ENCODE measurements at regions not wholly inside any gene's neighbourhood (a gene's known extent, or its start where the extent isn't known, plus 50 kb on each side); places are given as distances from the start of the nearest gene placed in this dataset.

GRCh38 chr13:111595791-111596190, 275.3 kb downstream of the TEX29 start:
- H4K20me1 ChIP-seq (ENCODE audit: insufficient read depth) = no peaks in the 10 kb centered on the region
- no peaks in the 10 kb centered on the region for H3K79me2 ChIP-seq (replicated peaks; ENCODE audit: insufficient read depth, low read length)
- H3K27me3 ChIP-seq (ENCODE audit: insufficient read depth, low read depth, low read length) = no peaks in the 10 kb centered on the region
- H3K4me2 ChIP-seq (ENCODE audit: low read length) = no peak overlapping the region
- H3K9ac ChIP-seq (ENCODE audit: low read length) = no peak overlapping the region
- H3K4me3 ChIP-seq (ENCODE audit: low read length) = no peak overlapping the region
- no peaks in the 10 kb centered on the region for H3F3A ChIP-seq (ENCODE audit: insufficient read depth, low read length, poor library complexity, severe bottlenecking)
- no peaks in the 10 kb centered on the region for H3K36me3 ChIP-seq (ENCODE audit: insufficient read depth, low read length)
- TF ChIP-seq, protein P1, sequence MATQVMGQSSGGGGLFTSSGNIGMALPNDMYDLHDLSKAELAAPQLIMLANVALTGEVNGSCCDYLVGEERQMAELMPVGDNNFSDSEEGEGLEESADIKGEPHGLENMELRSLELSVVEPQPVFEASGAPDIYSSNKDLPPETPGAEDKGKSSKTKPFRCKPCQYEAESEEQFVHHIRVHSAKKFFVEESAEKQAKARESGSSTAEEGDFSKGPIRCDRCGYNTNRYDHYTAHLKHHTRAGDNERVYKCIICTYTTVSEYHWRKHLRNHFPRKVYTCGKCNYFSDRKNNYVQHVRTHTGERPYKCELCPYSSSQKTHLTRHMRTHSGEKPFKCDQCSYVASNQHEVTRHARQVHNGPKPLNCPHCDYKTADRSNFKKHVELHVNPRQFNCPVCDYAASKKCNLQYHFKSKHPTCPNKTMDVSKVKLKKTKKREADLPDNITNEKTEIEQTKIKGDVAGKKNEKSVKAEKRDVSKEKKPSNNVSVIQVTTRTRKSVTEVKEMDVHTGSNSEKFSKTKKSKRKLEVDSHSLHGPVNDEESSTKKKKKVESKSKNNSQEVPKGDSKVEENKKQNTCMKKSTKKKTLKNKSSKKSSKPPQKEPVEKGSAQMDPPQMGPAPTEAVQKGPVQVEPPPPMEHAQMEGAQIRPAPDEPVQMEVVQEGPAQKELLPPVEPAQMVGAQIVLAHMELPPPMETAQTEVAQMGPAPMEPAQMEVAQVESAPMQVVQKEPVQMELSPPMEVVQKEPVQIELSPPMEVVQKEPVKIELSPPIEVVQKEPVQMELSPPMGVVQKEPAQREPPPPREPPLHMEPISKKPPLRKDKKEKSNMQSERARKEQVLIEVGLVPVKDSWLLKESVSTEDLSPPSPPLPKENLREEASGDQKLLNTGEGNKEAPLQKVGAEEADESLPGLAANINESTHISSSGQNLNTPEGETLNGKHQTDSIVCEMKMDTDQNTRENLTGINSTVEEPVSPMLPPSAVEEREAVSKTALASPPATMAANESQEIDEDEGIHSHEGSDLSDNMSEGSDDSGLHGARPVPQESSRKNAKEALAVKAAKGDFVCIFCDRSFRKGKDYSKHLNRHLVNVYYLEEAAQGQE (IDR thresholded peaks at IDR 0.05; ENCODE audit: borderline replicate concordance) = no peak
- TF ChIP-seq EZH2 (IDR thresholded peaks at IDR 0.05; ENCODE audit: borderline replicate concordance, insufficient read depth, low read length, poor library complexity, severe bottlenecking) (no peak), EP300 (conservative IDR thresholded peaks at IDR 0.05; ENCODE audit: poor library complexity, severe bottlenecking) (no peak), POLR2AphosphoS5 (IDR thresholded peaks at IDR 0.05) (no peak)
- H3K9me2 ChIP-seq (ENCODE audit: insufficient read depth, low read length) = no peaks in the 10 kb centered on the region
- H2AFZ ChIP-seq (ENCODE audit: low read depth, low read length) = no peak overlapping the region
- no peak overlapping the region for H3K27ac ChIP-seq (ENCODE audit: low read length)
- no peaks in the 10 kb centered on the region for H3K9me3 ChIP-seq (ENCODE audit: low read length)

DNA sequence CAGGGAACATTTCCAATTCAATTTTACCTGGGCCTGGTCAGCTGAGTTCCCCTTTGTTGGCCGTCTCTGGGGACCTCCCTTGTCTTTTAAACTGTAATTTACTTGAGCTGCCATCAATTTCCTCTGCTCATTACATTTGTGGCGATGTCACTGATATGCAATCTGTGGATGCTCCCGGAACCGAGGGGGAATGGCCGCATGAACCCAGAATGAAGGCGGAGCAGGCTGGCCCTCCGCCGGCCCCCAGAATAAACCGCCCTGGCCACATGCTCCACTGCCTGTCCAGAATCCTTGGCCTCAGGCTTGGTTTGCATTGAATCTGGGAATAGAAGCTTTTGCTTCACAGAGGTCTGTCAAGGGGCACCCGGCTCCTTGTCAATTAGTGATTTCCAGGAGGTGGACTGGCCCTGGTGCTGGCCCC, 276.8 kb downstream of the TEX29 start:
- H3K4me2 ChIP-seq (ENCODE audit: low read length) = no peak overlapping the region
- H3K36me3 ChIP-seq (ENCODE audit: insufficient read depth, low read length) = no peaks in the 10 kb centered on the region
- no peak overlapping the region for H3K4me3 ChIP-seq (ENCODE audit: low read length)
- no peaks in the 10 kb centered on the region for H3K9me3 ChIP-seq (ENCODE audit: low read length)
- no peaks in the 10 kb centered on the region for H3K79me2 ChIP-seq (replicated peaks; ENCODE audit: insufficient read depth, low read length)
- H3F3A ChIP-seq (ENCODE audit: insufficient read depth, low read length, poor library complexity, severe bottlenecking) = no peaks in the 10 kb centered on the region
- no peaks in the 10 kb centered on the region for H4K20me1 ChIP-seq (ENCODE audit: insufficient read depth)
- no peak overlapping the region for H2AFZ ChIP-seq (ENCODE audit: low read depth, low read length)
- TF ChIP-seq RAD21 (conservative IDR thresholded peaks at IDR 0.05) (no peak), SMC3 (conservative IDR thresholded peaks at IDR 0.05; ENCODE audit: poor library complexity) (no peak), POLR2AphosphoS5 (IDR thresholded peaks at IDR 0.05) (no peak), MXI1 (conservative IDR thresholded peaks at IDR 0.05; ENCODE audit: poor library complexity, severe bottlenecking) (no peak), TAF1 (IDR thresholded peaks at IDR 0.05; ENCODE audit: low read depth) (no peak), EP300 (conservative IDR thresholded peaks at IDR 0.05; ENCODE audit: poor library complexity, severe bottlenecking) (no peak), EZH2 (IDR thresholded peaks at IDR 0.05; ENCODE audit: borderline replicate concordance, insufficient read depth, low read length, poor library complexity, severe bottlenecking) (no peak)
- TF ChIP-seq, protein P2, sequence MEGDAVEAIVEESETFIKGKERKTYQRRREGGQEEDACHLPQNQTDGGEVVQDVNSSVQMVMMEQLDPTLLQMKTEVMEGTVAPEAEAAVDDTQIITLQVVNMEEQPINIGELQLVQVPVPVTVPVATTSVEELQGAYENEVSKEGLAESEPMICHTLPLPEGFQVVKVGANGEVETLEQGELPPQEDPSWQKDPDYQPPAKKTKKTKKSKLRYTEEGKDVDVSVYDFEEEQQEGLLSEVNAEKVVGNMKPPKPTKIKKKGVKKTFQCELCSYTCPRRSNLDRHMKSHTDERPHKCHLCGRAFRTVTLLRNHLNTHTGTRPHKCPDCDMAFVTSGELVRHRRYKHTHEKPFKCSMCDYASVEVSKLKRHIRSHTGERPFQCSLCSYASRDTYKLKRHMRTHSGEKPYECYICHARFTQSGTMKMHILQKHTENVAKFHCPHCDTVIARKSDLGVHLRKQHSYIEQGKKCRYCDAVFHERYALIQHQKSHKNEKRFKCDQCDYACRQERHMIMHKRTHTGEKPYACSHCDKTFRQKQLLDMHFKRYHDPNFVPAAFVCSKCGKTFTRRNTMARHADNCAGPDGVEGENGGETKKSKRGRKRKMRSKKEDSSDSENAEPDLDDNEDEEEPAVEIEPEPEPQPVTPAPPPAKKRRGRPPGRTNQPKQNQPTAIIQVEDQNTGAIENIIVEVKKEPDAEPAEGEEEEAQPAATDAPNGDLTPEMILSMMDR (IDR thresholded peaks at IDR 0.05; ENCODE audit: poor library complexity, severe bottlenecking) = no peak
- TF ChIP-seq, protein P1 (IDR thresholded peaks at IDR 0.05; ENCODE audit: borderline replicate concordance) = no peak
- H3K9ac ChIP-seq (ENCODE audit: low read length) = no peak overlapping the region
- H3K27ac ChIP-seq (ENCODE audit: low read length) = peak overlapping the region; percentile 13
- no peaks in the 10 kb centered on the region for H3K27me3 ChIP-seq (ENCODE audit: insufficient read depth, low read depth, low read length)
- no peaks in the 10 kb centered on the region for H3K9me2 ChIP-seq (ENCODE audit: insufficient read depth, low read length)
